ENCODE measurements at regions not wholly inside any gene's neighbourhood (a gene's known extent, or its start where the extent isn't known, plus 50 kb on each side); places are given as distances from the start of the nearest gene placed in this dataset.

- DNase-seq, result no peak
Observed at GRCh38 chr18:1983746-1984515, 587.4 kb downstream of the METTL4 start.

DNA sequence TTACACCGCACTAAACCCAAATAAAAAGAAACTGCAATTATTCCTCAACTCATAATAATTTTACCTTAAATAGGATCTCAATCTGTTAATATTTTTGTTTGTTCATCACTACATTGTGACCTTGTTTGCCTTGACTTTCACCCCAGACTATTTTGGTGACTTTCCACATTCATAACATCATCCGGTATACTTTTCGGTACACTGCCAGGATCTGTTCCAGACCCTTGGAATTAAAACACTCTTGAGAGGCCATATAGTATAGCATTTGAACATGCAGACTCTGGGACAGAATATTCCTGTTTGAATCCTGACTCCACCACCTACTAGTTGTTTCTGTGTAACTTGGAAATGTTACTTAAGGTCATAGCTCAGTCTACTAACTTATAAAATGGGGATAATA lies 577.4 kb downstream of the METTL4 start:
- no peak for DNase-seq

DNA sequence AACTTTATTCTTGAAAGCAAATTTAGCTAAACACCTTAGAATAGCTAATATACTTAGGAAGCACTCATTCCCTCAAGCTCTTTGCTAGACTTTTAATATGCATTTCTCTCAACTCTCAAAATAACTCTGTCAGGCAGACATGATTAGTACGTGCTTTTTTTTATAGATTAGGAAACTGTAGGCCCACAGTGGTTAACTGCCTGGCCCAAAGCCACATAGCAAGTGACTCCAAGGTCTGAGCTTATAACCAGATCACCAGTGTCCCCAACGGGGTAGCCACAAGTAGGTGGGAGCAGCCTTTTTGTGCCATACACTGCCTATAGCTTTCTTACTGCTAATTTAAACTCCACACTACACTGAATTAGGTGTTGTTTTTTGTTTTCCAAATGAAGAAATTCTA lies 576.8 kb downstream of the METTL4 start:
- no peak for DNase-seq

DNA sequence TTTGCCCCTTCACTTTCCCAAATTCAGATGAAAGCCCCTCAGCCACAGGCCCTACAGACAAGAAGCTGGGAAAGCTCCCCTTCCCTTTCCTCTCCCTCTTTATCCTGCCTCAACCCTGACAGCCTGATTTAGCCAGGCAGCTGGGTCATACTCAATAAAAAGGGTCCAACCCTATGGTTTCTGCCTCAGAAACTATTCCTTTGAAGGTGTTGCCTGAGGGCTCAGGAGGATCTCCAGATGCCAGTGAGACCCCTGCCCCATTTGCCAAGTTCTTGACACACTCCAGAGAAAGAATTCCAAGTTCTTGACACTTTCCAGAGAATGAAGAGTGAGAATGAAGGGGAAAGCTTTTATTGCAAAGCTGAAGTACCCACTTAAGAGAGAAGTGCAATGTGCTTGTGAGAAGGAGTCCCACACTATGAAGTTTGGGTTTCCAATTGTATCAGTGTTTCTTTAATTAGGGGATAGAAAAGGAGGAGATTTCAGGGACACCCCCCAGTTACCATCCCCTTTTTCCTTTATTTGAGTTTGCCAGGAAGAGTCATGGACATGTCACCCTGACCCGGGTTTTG lies 576.2 kb downstream of the METTL4 start:
- DNase-seq, result no peak

DNA sequence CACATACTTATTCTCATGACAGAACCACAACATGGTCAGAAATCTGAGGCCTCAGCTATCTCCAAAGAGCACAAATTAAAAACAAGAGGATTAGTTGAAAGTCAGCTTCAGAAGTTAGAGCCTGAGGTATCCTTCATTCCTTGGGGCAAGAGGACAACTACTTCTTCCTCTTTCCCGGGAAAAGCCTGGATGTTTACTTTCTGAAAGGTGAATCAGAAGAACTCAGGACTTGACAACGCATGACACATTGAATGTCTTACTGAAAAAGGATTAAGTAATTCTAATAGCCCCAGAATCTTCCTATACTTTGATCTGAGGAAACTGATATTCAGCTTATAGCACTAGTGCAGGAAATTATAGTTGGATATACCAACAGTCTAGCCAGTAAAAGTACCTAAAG lies 573.2 kb downstream of the METTL4 start:
- no peak for DNase-seq

- no peak for DNase-seq
Observed at GRCh38 chr18:1999387-1999786, 571.9 kb downstream of the METTL4 start.

GRCh38 chr18:2002151-2002550 lies 569.2 kb downstream of the METTL4 start:
- DNase-seq, result peak; percentile 30

DNA sequence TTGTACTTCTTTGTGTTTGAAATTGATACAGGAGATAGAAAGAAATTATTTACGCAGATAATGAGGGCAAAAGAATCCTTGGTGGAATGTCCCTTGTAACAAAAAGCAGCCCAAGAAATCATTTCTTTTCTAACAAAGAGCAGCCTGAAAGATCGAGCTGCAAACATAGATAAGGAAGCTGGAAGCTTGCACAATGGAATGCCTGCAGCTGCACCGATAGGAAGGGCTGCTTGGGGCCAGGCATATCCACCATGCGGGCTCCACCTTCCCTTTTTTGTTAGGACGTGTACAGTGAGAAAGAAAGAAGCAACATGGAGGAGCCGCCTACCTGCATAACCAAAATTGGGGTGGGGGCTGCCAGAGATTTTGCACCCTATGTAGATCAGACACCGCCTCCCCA lies 568.7 kb downstream of the METTL4 start:
- no peak for DNase-seq

GRCh38 chr18:2009942-2010697 lies 561.2 kb downstream of the METTL4 start:
- no peak for DNase-seq

- no peak for DNase-seq
Observed at GRCh38 chr18:2027016-2027415, 544.3 kb downstream of the METTL4 start.

DNA sequence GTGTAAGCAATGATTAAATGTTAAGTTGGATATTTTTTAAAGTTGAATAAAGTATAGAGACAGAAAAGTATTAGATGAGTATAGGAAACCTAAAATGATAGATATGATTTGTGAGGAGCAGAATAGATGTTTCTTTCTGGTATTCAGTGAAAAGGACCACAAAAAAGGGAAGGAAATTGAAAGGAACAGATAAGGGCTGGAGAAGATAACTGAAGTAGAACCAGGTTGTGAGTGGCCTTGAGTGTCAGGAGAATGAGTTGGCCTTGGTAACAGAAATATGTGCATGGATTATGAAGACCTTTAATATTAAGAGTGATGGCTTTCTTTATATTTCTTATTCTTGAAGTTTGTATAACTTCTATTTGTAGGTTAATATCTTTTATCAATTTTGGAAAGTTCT lies 543.5 kb downstream of the METTL4 start:
- DNase-seq, result no peak

- no peak for DNase-seq
Observed at GRCh38 chr18:2028986-2029385, 542.3 kb downstream of the METTL4 start.

DNA sequence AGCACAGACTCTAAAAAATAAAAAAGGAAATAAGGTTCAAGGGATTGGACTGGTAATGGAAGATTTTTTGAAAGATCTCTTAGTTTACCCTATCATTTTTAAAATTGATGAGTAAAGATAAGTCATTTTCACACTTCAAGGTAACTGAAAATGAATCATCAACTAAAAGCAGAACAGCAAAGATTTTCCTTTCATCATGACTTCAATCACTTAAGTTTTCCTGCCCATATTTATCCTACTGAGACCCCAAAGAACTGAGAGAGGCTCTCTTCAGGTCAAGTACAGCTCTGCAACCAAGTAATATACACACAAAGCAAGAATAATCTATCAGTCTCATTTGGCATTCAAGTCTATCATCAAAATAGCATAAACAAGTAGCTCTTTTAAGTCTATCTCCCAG lies 540.7 kb downstream of the METTL4 start:
- DNase-seq, result no peak

DNA sequence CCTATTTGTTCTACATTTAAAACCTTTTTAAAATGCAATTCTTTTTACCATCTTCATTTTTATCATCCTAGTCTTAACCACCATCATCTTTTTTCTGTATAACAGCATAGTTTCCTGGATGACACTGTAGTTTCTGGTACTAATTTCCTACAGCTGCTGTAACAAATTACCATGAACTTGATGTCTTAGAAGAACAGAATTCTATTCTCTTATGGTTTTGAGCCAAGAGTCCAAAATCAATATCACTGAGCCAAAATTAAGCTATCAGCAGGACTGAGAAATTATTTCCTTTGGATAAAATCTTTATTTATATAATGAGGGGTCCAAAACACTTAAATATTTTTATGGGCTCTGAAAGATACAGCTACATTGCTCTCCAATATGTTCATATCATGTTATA lies 539.3 kb downstream of the METTL4 start:
- DNase-seq, result peak; percentile 39

DNA sequence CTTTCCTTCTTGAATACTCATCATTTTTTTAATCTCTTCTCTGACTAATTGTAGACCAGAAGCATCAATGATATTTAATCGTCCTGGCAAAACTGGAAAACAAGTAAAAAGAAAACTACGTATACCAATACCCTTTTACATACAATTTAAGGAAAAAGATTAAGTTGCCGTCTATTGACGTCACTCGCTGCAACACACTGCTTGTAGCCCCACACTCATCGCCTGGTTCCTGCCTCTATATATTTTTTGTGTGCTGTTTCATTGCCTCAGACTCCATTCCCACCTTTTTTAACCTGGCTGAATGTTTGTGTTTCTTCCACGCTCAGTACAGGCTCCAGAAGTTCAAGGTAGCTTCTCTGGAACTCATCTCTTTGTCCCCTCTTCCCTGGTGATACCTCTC lies 536.2 kb downstream of the METTL4 start:
- no peak for DNase-seq

DNA sequence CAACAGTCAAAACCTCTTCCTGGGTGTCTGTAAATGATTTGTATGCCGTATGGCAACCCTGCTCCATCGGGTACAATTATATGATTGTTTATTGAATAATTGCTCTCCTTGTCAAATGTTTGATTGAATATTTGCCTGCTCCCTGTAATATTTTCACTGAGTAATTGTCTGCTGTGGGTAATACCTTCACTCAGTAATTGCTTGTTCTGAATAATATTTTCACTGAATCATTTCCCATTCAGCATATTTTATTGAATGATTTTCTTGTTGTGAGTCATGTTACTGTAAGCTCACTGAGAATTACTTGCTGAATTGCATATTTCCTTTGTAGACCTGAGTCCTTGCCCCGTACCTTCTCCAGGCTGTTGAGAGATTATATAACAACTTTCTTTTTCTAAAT lies 535.2 kb downstream of the METTL4 start:
- no peak for DNase-seq

GRCh38 chr18:2040279-2040678 lies 531.0 kb downstream of the METTL4 start:
- DNase-seq, result no peak

GRCh38 chr18:2049986-2050385 lies 521.3 kb downstream of the METTL4 start:
- no peak for DNase-seq

- DNase-seq, result no peak
Observed at GRCh38 chr18:2050702-2051201, 520.6 kb downstream of the METTL4 start.

- no peak for DNase-seq
Observed at GRCh38 chr18:2053490-2054089, 517.7 kb downstream of the METTL4 start.

DNA sequence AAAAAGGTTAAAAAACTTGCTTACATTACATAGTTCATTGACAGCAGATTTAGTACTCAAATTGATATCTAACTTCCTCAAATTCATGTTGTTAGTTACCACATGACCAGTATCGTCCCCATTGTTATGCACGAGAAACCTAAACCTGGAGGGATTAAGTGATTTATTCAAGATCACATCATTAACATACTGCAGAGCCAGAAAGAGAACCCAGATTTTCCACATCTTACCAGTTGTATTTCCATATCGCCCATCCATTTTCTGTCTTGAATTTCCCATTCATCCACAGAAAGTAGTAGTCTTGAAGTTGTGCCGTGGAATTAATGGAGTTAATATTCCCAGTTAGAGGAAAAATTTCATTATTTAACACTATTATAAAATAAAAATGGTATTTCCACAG lies 512.0 kb downstream of the METTL4 start:
- DNase-seq, result no peak

- peak; percentile 8 for DNase-seq
Observed at GRCh38 chr18:2060086-2060485, 511.2 kb downstream of the METTL4 start.

DNA sequence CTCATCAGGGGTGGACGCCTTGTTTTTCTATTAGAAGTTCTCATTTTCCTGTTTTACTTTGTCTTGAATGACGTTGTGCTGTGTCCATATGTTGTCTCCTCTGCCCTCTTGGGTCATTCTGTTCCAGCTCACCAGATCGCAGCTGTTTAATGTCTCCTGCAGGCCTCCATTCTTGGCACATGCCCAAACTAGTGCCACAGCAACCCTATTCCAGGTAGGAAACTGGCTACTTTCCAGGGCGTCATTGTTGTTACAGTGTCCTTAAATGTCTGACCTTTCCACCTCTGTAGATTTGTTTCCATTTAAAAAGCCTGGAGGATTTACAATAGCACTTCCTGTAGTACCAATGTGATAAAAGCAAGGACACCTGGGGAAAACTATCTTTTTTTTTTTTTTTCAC lies 500.7 kb downstream of the METTL4 start:
- no peak for DNase-seq

DNA sequence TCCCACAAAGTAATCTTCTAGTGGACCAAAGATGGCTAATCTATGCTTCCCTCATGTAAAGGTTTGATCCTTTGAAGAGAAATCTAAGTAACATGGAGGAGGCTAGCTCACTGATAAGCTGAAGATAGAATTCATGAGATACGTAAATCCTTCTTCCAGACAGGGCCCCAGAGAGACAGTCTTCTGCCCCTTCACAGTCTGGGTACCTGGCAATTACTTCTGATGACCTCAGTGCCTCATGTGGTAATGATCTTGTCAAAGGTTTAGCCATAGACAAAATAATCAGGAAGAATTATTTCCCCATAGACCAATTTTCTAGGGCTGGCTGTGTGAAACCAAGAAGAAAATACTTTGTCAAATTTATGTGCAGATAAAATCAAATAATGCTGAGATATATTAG lies 495.8 kb downstream of the METTL4 start:
- DNase-seq, result no peak

All from eye (tissue), 1 donor.